ENCODE measurements at regions not wholly inside any gene's neighbourhood (a gene's known extent, or its start where the extent isn't known, plus 50 kb on each side); places are given as distances from the start of the nearest gene placed in this dataset.
"Not testable (repeated sequence)": the region's sequence is repeated elsewhere in the genome, so short reads cannot be mapped to it uniquely, and the experiment has no call there.

GRCh38 chr6:21874372-21874771, 280.8 kb downstream of the SOX4 start:
- DNase-seq (ENCODE audit: extremely low read depth in 1 of 2, low read depth in 1 of 2), result no peak

DNA sequence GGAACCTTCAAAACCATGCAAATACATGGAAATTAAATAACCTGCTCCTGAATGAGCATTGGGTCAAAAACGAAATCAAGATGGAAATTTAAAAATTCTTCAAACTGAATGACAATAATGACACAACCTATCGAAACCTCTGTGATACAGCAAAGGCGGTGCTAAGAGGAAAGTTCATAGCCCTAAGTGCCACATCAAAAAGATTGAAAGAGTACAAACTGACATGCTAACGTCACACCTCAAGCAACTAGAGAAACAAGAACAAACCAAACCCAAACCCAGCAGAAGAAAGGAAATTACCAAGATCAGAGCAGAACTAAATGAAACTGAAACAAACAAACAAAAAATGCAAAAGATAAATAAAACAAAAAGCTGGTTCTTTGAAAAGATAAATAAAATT, 283.5 kb downstream of the SOX4 start:
- not testable (repeated sequence) for DNase-seq (ENCODE audit: extremely low read depth in 1 of 2, low read depth in 1 of 2)

DNA sequence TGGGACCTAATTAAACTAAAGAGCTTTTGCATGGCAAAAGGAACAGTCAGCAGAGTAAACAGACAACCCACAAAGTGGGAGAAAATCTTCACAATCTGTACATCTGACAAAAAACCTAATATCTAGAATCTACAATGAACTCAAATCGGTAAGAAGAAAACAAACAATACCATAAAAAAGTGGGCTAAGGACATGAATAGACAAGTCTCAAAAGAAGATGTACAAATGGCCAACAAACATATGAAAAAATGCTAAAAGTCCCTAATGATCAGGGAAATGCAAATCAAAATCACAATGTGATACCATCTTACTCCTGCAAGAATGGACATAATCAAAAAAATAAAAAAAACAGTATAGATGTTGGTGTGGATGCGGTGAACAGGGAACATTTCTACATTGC, 286.7 kb downstream of the SOX4 start:
- not testable (repeated sequence) for DNase-seq (ENCODE audit: extremely low read depth in 1 of 2, low read depth in 1 of 2)

DNA sequence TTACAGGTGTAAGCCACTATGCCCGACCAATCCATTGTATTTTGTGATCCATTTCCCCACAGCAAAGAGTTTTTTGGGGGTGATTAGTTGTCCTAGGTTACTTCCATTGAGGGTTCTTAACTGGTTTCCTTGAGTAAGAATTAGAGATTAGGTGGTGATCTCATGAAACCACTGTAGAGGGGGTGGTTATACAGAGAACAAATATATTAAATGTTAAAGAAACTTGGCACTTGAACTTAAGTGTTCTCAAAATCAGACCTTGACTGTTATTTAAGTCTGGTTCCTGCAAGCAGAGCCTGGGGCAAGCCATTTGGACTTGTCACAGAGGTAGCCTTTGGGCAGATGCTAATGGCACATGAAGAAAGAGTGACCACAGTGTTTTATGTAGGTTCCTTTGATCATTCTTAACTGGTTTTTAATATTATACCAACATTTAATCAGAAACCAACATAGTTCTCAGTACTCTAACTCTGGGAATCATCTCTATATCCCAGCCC, 288.5 kb downstream of the SOX4 start:
- DNase-seq (ENCODE audit: extremely low read depth in 1 of 2, low read depth in 1 of 2), result no peak

DNA sequence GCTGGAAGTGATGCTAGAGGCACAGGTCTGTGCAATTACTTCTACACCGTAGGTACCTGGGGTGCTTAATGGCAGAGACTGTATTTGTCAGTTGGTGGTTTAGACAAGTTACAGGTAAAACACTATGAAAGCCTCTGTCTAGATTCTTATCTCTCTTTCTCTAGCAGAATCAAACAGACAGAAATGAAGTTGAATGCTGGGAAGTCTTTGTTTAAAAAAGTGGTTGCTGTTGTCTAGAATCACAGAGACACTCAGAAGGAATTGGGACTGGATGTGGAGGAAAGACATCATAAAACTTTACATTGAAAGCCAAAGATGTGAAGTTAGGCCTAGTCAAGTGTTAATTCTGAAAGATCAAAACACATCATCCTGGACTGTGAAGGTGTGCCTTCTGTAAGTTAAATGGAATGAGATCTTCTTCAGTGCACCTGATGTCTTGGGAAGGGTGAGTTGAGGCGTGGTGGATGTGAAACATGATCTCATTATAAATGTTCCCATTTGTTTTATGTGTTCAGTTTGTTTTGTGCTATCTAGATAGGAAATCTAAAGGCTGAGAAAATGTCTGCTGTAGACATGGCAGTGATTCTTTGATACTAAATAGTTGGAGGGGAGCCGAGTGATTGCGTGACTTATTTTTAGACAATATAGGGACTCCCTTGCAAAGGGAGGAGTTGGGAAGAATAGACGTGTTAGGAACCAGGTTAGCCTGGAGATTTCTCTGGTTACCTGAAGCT, 290.2 kb downstream of the SOX4 start:
- no peak for DNase-seq (ENCODE audit: extremely low read depth in 1 of 2, low read depth in 1 of 2)

GRCh38 chr6:21885111-21885510, 291.6 kb downstream of the SOX4 start:
- DNase-seq (ENCODE audit: extremely low read depth in 1 of 2, low read depth in 1 of 2), result no peak

- DNase-seq (ENCODE audit: extremely low read depth in 1 of 2, low read depth in 1 of 2), result no peak
Measured at GRCh38 chr6:21885532-21886114, 292.1 kb downstream of the SOX4 start.

DNA sequence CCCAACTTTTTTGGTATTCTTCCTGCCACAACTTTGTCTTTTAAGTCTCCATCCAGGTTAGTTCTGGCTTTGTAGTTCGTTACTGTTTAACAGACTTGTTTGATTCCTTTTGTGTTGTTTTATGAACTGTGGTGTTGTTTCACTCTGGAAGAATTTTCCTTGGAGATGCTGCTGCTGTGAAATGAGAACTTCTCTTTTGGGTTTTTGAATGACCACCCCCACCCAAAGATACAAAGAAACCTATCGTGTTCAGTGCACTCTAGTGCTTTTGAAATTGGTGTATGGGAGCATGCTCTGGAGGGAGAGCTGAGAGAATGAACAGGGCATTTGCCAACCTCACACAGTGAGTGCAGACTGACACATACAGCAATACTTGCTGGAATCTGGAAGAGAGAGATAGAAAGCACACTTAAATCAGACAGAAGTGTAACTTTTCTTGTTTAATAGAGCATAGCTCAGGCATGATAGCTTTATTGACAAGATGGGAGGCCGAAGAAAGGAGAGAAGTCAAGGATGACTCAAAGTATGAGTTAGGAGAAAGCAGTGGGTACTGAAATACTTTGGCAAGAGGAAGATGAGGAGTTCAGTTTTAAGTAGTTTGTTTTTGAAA, 293.1 kb downstream of the SOX4 start:
- no peak for DNase-seq (ENCODE audit: extremely low read depth in 1 of 2, low read depth in 1 of 2)

GRCh38 chr6:21887231-21888185, 294.0 kb downstream of the SOX4 start:
- no peak for DNase-seq (ENCODE audit: extremely low read depth in 1 of 2, low read depth in 1 of 2)

GRCh38 chr6:21891080-21891479, 297.5 kb downstream of the SOX4 start:
- no peak for DNase-seq (ENCODE audit: extremely low read depth in 1 of 2, low read depth in 1 of 2)

- DNase-seq (ENCODE audit: extremely low read depth in 1 of 2, low read depth in 1 of 2), result no peak
Measured at GRCh38 chr6:21893793-21894192, 300.2 kb downstream of the SOX4 start.

GRCh38 chr6:21895555-21895954, 302.0 kb downstream of the SOX4 start:
- no peak for DNase-seq (ENCODE audit: extremely low read depth in 1 of 2, low read depth in 1 of 2)

GRCh38 chr6:21898107-21898796, 304.7 kb downstream of the SOX4 start:
- DNase-seq (ENCODE audit: extremely low read depth in 1 of 2, low read depth in 1 of 2), result no peak

DNA sequence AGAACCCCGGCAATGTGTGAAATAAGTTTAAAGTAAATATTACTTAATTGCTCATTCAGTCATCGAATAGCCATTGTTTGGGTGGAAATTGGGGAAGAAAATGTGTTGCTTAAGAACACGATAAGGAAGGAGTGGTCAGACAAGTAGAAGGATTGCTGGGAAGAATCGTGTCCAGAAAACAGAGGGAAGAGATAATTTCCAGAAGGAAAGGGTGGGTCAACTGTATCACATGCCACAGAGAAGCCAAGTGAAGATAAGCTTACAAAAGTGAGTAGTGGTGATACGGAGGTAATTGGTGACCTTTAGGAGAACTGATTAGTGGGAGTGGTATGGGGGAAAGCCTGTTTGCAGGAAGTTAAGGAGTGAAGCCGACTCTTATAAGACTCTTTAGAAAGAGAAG, 306.2 kb downstream of the SOX4 start:
- no peak for DNase-seq (ENCODE audit: extremely low read depth in 1 of 2, low read depth in 1 of 2)

DNA sequence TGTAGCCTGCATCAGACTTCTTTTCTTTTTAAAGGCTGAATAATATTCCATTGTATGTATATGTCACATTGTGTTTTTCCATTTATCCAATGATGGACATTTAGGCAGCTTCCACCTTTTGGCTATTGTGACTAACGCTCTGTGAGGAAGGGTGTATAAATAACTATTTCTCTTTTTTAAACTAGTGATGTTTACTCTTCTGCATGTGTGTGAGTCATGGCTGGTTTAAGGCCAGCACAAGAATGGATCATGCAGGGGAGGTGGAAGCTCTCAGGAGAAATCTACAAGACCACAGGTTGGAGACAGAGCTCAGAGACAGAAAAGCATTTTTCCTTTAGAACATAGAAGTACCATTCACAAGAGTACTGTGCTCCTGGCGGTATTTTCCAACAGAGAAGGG, 307.2 kb downstream of the SOX4 start:
- no peak for DNase-seq (ENCODE audit: extremely low read depth in 1 of 2, low read depth in 1 of 2)

DNA sequence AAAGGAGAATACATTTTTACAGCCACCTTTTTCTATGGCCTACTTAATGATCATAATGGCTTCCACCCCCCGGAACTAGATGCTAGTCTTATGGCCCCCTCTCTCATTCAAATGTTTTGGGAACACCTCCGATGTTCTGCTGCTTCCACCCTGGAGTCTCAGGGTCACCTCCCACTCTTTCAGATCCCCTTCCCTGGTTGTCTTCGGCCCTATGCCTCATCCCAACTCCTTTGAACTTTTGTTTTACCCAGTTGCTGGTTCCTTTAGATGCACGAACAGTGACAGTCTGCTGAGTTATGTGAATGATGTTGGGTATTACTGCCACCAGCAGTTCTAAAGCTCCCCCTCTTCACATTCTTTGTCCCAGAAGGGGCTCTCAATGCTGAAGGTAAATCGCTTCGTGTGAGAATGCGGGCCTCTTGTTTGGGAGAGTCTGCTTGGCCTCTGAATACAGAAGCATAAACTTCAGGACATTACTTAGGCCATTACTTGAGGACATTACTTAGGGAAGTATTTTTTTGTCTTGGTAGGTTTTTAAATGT, 309.1 kb downstream of the SOX4 start:
- DNase-seq (ENCODE audit: extremely low read depth in 1 of 2, low read depth in 1 of 2), result no peak

GRCh38 chr6:21905531-21905930, 312.0 kb downstream of the SOX4 start:
- DNase-seq (ENCODE audit: extremely low read depth in 1 of 2, low read depth in 1 of 2), result no peak

DNA sequence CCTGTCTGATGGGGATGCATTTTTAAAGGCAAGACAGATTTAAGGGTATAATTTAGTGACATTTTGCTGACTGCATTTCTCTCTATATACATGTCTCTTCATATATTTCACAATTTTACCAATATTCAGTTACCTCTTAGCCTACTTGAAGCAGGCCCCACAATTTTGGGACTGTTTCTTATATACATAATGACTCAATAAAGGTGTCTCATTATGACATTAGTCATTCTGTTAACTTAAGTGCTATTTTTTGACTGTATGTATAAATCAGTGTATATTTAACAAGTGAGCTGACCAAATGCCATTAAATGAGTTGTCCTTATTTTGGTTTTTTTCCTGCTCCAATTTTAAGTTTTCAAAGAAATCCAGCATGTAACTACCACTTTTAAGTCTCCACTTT, 313.3 kb downstream of the SOX4 start:
- no peak for DNase-seq (ENCODE audit: extremely low read depth in 1 of 2, low read depth in 1 of 2)

DNA sequence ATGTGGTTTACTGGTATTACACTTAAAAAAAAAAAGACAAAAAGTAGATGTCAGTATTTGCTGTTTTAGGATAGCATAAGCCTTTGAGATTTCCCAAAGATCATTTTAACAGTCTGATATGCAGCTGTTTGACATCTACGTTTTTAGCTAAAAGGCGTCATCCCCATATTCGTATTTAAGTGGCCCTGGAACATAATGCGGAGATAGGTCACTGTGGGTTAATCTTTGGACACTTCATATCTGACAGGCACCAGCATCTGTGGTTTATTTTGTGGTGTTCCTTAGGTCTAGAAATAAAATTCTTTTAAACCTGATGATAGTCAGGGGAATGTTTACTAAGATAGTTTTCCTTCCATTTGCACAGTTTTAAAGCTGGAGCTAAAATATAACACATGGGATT, 313.7 kb downstream of the SOX4 start:
- no peak for DNase-seq (ENCODE audit: extremely low read depth in 1 of 2, low read depth in 1 of 2)

DNA sequence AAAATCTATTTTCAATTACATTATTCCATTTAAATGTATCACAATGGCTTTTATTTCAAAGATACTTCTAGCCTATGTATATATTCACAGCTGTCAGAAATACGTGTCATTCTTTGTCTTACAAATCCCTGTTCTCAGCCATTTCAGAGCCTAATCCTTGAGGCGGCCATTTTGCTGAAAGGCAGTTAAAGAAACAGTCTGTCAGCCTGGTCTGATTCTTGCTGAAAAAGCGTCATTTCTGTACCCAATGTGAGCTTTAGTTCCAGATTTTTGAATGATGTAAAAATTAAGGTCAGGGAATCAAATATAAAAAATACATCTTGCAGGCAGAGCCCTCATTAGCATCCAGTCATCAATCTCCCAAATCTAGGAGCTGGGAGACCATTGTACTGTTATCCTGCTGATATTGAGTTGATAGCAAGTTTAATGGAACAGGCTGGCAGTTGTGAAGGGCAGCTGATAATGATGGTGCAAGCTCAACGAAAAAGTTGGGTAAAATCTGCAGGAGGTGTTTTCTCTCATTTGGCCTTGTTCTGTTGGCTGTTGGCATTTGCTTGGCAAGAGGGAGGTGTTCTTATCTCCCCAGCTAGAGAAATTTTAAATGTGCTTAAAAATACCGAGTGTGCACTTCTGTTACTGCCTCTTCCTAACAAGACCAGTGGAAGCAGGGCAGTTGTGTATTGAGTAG, 314.8 kb downstream of the SOX4 start:
- no peak for DNase-seq (ENCODE audit: extremely low read depth in 1 of 2, low read depth in 1 of 2)

Measured in stimulated activated CD8-positive, alpha-beta memory T cell treated with anti-CD3 and anti-CD28 coated beads, Interleukin-7, amount 100 ng/mL, for 48 hours (primary cell).